ENCODE measurements at regions not wholly inside any gene's neighbourhood (a gene's known extent, or its start where the extent isn't known, plus 50 kb on each side); places are given as distances from the start of the nearest gene placed in this dataset.

DNA sequence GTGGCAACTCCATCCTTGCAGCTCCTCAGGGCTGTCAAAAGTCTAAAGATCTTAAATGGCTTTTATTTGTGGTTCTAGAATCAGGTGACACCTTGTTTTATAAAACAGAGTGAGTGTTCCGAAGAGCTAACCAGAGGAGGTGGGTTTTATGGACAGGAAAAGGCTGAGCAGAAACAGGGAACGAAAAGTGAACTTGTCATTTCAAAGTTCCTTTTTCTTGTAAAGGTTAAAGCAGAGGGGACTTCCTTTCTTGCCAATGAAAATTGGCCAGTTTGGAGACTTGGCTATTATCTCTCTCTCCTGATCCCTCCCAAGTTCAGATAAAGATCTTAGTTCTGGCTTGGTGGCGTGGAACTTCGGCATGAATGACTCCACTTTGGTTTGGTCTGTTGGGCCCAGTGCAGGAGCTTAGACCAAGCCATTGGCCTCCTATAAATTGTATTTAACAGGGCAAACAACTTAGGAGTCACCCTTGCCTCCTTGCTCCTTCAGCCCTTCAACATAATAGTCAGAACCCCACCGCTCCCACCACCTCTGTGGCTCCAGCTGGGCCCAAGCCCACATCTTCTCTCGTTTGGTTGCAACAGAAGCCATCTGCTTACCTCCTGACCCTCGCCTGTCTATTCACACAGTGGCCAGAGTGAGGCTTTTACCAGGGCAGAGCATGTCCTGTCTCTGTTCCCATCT, 102.4 kb upstream of the THY1 start:
- Histone ChIP-seq H3K9me3 (ENCODE audit: low read depth) (no peaks in the 10 kb centered on the region), H3K4me1 (ENCODE audit: insufficient read depth) (no peaks in the 10 kb centered on the region), H3K27ac (no peak overlapping the region), H3K36me3 (ENCODE audit: low read depth) (no peaks in the 10 kb centered on the region), H3F3A (ENCODE audit: insufficient read depth) (no peaks in the 10 kb centered on the region), H3K4me3 (no peak overlapping the region), H3K4me2 (ENCODE audit: unreplicated experiment) (no peak overlapping the region), H3K79me2 (ENCODE audit: insufficient read depth) (no peaks in the 10 kb centered on the region), H3K27me3 (replicated peaks; ENCODE audit: insufficient read depth) (peaks cover 51% of the 10 kb centered on the region), H3K9me2 (ENCODE audit: insufficient read depth) (no peaks in the 10 kb centered on the region), H2AFZ (no peak overlapping the region), H3K9ac (no peak overlapping the region), H4K20me1 (ENCODE audit: insufficient read depth) (no peaks in the 10 kb centered on the region)
- no peak for TF ChIP-seq EZH2phosphoT487 (IDR thresholded peaks at IDR 0.05; ENCODE audit: insufficient read depth, low read depth)
- no peak for TF ChIP-seq EZH2 (IDR thresholded peaks at IDR 0.05; ENCODE audit: insufficient read depth, poor library complexity, severe bottlenecking)
- WGBS, 2 experiments (ENCODE audit: low coverage in 1 of 2, low lambda C conversion rate in 2 of 2, missing lambda C conversion rate in 2 of 2) = 52 to 64% methylated on average over 7 of the region's 7 CpGs
- no peak for DNase-seq
- in situ Hi-C loops (cut with MboI) = no loop called here

DNA sequence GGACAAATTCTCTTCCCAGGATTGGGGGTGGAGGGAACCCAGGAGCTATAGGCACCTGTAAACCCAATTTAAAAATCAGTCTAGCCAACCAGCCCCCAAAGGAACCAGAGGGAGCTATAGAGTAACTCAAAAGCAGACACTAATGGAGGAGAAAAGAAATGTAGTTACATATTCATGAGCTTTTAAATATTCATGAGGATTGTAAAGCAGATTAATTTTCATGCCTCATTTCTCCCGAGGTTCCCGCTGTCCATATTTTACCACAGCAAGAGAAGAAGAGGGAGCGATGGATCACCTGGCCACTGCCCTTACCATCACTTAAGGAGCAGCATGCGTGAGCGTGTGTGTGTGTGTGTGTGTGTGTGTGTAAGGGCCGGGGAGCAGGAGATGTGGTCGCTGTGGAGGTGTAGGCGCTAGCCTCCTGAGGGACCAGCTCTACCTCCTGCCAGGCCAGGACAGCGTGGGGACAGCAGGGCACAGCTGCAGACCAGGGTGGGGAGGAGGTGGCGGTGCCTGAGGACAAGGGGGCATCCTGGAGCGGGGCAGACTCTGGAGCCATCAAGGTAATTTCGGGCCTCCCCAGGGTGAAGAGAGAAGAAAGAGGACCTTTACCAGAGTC, 100.7 kb upstream of the THY1 start:
- Histone ChIP-seq H3K9me2 (ENCODE audit: insufficient read depth) (no peaks in the 10 kb centered on the region), H3K79me2 (ENCODE audit: insufficient read depth) (no peaks in the 10 kb centered on the region), H3K27me3 (replicated peaks; ENCODE audit: insufficient read depth) (peaks cover 50% of the 10 kb centered on the region), H3K9me3 (ENCODE audit: low read depth) (no peaks in the 10 kb centered on the region), H3K27ac (no peak overlapping the region), H3K4me3 (no peak overlapping the region), H3K4me2 (ENCODE audit: unreplicated experiment) (no peak overlapping the region), H3K36me3 (ENCODE audit: low read depth) (no peaks in the 10 kb centered on the region), H3F3A (ENCODE audit: insufficient read depth) (no peaks in the 10 kb centered on the region), H4K20me1 (ENCODE audit: insufficient read depth) (no peaks in the 10 kb centered on the region), H3K4me1 (ENCODE audit: insufficient read depth) (no peaks in the 10 kb centered on the region), H3K9ac (no peak overlapping the region), H2AFZ (no peak overlapping the region)
- 69% methylated on average over 10 to 12 of the region's 12 CpGs for WGBS, 2 experiments (ENCODE audit: low coverage in 1 of 2, low lambda C conversion rate in 2 of 2, missing lambda C conversion rate in 2 of 2)
- no peak for DNase-seq
- in situ Hi-C loops (cut with MboI) = no loop called here
- TF ChIP-seq EZH2 (IDR thresholded peaks at IDR 0.05; ENCODE audit: insufficient read depth, poor library complexity, severe bottlenecking) (no peak), EZH2phosphoT487 (IDR thresholded peaks at IDR 0.05; ENCODE audit: insufficient read depth, low read depth) (no peak)

DNA sequence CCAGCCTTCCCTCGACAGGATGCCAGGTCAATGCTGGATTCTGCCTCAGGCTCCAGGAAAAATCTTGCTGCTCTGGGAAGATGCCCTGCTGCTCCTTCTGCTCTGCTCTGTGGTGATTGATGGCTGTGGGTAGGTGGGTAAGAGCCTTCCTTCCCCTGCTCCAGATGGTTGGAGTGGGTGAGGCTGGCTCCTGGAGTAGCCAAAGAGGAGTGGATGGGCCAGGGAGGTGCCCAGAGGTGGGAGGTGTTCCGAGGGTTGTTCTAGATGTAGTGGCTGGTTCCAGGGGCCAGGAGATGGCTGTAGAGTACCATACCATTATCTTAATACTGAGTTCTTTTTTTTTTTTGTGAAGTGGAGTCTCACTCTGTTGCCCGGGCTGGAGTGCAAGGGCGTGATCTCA, 99.6 kb upstream of the THY1 start:
- no peaks in the 10 kb centered on the region for H3K9me2 ChIP-seq (ENCODE audit: insufficient read depth)
- no peaks in the 10 kb centered on the region for H4K20me1 ChIP-seq (ENCODE audit: insufficient read depth)
- H3K4me3 ChIP-seq = no peak overlapping the region
- no peak overlapping the region for H3K27ac ChIP-seq
- no peaks in the 10 kb centered on the region for H3K9me3 ChIP-seq (ENCODE audit: low read depth)
- in situ Hi-C loops (cut with MboI) = no loop called here
- H3K27me3 ChIP-seq (replicated peaks; ENCODE audit: insufficient read depth) = peaks cover 43% of the 10 kb centered on the region
- H2AFZ ChIP-seq = no peak overlapping the region
- H3K4me1 ChIP-seq (ENCODE audit: insufficient read depth) = no peaks in the 10 kb centered on the region
- H3K9ac ChIP-seq = no peak overlapping the region
- DNase-seq = no peak
- no peak overlapping the region for H3K4me2 ChIP-seq (ENCODE audit: unreplicated experiment)
- no peaks in the 10 kb centered on the region for H3K79me2 ChIP-seq (ENCODE audit: insufficient read depth)
- no peak for TF ChIP-seq EZH2 (IDR thresholded peaks at IDR 0.05; ENCODE audit: insufficient read depth, poor library complexity, severe bottlenecking)
- TF ChIP-seq EZH2phosphoT487 (IDR thresholded peaks at IDR 0.05; ENCODE audit: insufficient read depth, low read depth) = no peak
- no peaks in the 10 kb centered on the region for H3F3A ChIP-seq (ENCODE audit: insufficient read depth)
- no peaks in the 10 kb centered on the region for H3K36me3 ChIP-seq (ENCODE audit: low read depth)
- WGBS, 2 experiments (ENCODE audit: low coverage in 1 of 2, low lambda C conversion rate in 2 of 2, missing lambda C conversion rate in 2 of 2) = 31 to 45% methylated on average over 4 of the region's 4 CpGs

DNA sequence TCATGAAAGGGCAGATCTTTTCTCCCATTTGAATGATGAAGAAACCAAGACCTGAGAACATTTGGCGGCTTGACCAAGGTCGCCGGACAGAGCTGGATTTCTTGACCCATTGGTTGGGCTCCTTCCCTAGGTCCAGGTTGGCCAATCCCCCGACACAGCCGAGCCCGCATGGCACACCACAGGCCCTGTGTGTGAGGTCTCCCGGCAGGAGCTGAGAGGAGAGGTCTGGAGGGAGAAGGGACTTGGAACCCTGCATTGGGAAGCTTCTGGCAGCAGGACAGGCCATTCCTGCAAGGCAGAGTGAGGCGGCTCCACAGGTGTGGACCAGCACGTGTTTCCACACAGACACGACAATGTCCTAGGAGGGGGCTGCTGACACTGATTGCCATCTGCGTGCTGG, 98.6 kb upstream of the THY1 start:
- Histone ChIP-seq H4K20me1 (ENCODE audit: insufficient read depth) (no peaks in the 10 kb centered on the region), H3K79me2 (ENCODE audit: insufficient read depth) (no peaks in the 10 kb centered on the region)
- DNase-seq = no peak

More for the DNA sequence above, 98.6 kb upstream of the THY1 start:
- no peak overlapping the region for H3K4me2 ChIP-seq (ENCODE audit: unreplicated experiment)
- H3K9ac ChIP-seq = no peak overlapping the region
- no peaks in the 10 kb centered on the region for H3F3A ChIP-seq (ENCODE audit: insufficient read depth)
- H3K27me3 ChIP-seq (replicated peaks; ENCODE audit: insufficient read depth) = peaks cover 39% of the 10 kb centered on the region
- no peak overlapping the region for H2AFZ ChIP-seq
- H3K9me3 ChIP-seq (ENCODE audit: low read depth) = no peaks in the 10 kb centered on the region
- no peaks in the 10 kb centered on the region for H3K9me2 ChIP-seq (ENCODE audit: insufficient read depth)
- H3K36me3 ChIP-seq (ENCODE audit: low read depth) = no peaks in the 10 kb centered on the region
- no peak overlapping the region for H3K27ac ChIP-seq
- in situ Hi-C loops (cut with MboI) = no loop called here
- H3K4me1 ChIP-seq (ENCODE audit: insufficient read depth) = no peaks in the 10 kb centered on the region
- TF ChIP-seq EZH2phosphoT487 (IDR thresholded peaks at IDR 0.05; ENCODE audit: insufficient read depth, low read depth) (no peak), EZH2 (IDR thresholded peaks at IDR 0.05; ENCODE audit: insufficient read depth, poor library complexity, severe bottlenecking) (no peak)
- no peak overlapping the region for H3K4me3 ChIP-seq
- WGBS, 2 experiments (ENCODE audit: low coverage in 1 of 2, low lambda C conversion rate in 2 of 2, missing lambda C conversion rate in 2 of 2) = 67 to 68% methylated on average over 11 of the region's 11 CpGs
